ENCODE measurements at regions not wholly inside any gene's neighbourhood (a gene's known extent, or its start where the extent isn't known, plus 50 kb on each side); places are given as distances from the start of the nearest gene placed in this dataset.

DNA sequence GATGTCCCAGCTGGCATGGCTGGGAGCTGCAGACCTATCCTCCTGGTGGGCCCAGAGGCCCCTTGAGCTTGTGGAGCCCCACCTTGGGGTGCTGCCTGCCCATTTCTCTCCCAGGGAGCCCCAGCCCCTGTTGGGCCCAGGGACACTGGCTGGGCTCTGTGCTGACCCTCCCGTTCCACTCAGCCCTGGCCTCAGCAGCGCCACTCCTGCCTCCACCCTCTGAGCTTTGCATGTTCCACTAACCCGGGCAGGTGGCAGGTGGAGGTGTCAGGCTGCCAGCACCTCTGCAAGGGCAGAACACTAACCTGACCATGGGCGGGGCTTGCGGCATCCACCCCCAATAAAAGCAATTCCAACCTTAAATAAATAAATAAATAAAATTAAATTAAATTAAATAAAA lies 299.2 kb downstream of the LRIG3 start:
- Mint-ChIP-seq H3K4me1 (ENCODE audit: low read depth) (no peaks in the 10 kb centered on the region), H3K4me3 (no peak overlapping the region), H3K9me3 (peaks cover 9% of the 10 kb centered on the region), H3K27me3 (no peaks in the 10 kb centered on the region), H3K27ac (no peak overlapping the region), H3K36me3 (ENCODE audit: low read depth) (no peaks in the 10 kb centered on the region)
- no peak for DNase-seq

DNA sequence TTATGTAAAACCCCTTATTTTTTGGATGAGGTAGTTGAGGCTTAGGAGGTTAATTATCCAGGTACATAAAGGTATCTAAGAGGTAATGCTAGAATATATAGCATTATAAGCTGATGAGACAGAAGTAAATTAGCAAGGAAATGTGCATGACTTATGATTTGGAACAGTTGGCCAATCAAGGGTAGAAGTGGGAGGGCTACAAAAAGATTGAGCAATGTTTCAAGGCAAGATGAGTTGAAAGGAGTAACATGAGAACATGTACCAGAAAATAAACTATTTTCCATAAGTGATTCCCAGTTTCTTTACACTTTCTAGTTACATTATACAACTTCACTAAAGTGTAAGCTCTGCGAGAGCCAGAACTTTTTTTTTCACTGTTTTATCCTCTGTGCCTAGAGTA lies 290.9 kb downstream of the LRIG3 start:
- DNase-seq = no peak
- Mint-ChIP-seq H3K27ac (no peak overlapping the region), H3K27me3 (no peaks in the 10 kb centered on the region), H3K9me3 (peaks cover 3% of the 10 kb centered on the region), H3K4me3 (no peak overlapping the region), H3K36me3 (ENCODE audit: low read depth) (no peaks in the 10 kb centered on the region), H3K4me1 (ENCODE audit: low read depth) (no peaks in the 10 kb centered on the region)

DNA sequence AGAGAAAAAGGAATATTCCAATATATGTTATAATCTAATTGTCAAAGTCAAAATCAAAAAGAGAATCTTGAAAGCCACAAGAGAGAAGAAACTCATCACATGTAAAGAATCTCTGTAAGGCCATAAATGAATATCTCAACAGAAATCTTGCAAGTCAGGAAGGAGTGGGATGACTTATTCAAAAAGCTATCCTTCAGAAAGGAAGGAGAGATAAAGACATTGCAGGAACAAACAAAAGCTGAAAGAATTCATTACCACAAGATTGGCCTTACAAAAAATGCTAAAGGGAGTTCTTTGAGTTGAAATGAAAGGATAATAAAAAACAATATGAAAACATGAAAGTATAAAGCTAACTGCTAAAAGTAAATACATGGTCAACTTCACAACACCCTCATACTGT lies 286.8 kb downstream of the LRIG3 start:
- no peak for DNase-seq
- Mint-ChIP-seq H3K4me1 (ENCODE audit: low read depth) (no peaks in the 10 kb centered on the region), H3K9me3 (peaks cover 3% of the 10 kb centered on the region), H3K27me3 (no peaks in the 10 kb centered on the region), H3K4me3 (no peak overlapping the region), H3K27ac (no peak overlapping the region), H3K36me3 (ENCODE audit: low read depth) (no peaks in the 10 kb centered on the region)

DNA sequence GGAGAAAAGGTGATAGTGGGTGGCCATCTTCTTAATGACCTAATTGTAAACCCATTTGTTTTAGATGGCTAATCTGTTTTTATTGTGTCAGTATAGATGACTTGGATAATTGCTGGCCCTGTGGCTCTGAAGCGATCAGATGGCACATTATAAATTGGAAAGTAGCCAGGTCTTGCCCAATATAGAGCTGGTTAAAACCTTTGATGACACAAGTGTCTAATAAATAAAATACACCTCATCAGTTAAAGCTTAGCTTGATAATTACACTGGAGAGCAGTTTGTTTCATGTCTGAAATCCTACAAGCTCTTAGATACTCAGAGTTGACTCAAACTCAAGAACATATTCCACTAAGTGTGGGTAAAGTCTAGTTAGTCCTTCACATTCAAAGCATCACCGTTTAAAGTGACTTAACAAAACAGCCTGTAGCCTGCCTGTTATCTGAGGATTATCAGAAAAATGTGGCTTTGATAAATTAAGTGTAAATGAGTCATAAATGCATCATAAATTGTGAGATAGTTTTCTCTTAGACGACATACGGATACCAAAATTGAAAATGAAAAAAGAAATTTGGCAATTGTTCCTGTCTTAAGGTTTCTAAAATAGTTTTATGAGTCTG lies 280.9 kb downstream of the LRIG3 start:
- H3K4me1 Mint-ChIP-seq (ENCODE audit: low read depth) = no peaks in the 10 kb centered on the region
- H3K9me3 Mint-ChIP-seq = no peaks in the 10 kb centered on the region
- H3K27ac Mint-ChIP-seq = no peak overlapping the region
- H3K27me3 Mint-ChIP-seq = no peaks in the 10 kb centered on the region
- H3K4me3 Mint-ChIP-seq = no peak overlapping the region
- DNase-seq = no peak
- H3K36me3 Mint-ChIP-seq (ENCODE audit: low read depth) = no peaks in the 10 kb centered on the region

DNA sequence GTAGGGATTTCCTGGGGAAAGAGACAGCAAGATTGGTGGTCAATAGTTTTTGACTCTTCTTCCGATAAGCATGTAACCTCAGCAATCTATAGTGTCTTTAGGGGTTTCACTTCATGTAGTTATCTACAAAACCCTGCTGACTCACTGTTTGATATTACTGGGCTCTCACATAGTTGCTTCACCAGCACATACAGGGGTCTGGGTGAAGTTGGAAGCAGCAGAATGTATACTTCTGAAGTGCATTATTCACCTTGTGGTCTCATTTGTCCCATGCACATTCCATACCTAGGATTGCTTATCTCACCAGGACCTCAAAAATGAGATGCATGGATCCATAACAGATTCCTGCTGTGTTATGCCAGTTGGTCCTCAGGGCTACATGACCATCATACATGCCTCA lies 280.0 kb downstream of the LRIG3 start:
- no peak overlapping the region for H3K4me3 Mint-ChIP-seq
- DNase-seq = no peak
- H3K27me3 Mint-ChIP-seq = no peaks in the 10 kb centered on the region
- H3K4me1 Mint-ChIP-seq (ENCODE audit: low read depth) = no peaks in the 10 kb centered on the region
- no peak overlapping the region for H3K27ac Mint-ChIP-seq
- H3K36me3 Mint-ChIP-seq (ENCODE audit: low read depth) = no peaks in the 10 kb centered on the region
- H3K9me3 Mint-ChIP-seq = no peaks in the 10 kb centered on the region

DNA sequence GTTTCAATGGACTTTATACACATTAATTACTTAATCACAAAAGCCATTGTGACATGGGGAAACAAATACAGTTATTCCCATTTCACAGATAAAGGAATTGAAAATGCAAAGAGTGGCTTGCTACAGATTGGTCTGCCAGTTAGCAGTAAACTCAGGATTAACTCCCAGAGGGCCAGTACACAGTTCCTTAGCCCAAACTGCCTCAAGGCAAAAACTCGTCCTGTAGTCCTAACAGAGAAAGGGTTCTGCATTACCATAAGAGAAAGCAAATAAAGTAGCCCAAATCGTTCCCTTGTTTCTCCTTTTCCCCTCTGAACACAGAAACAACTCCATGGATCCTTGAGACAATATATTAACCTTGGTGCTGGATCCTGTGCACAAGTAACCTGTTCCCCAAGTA lies 274.4 kb downstream of the LRIG3 start:
- Mint-ChIP-seq H3K27me3 (no peaks in the 10 kb centered on the region), H3K4me3 (no peak overlapping the region), H3K9me3 (no peaks in the 10 kb centered on the region), H3K27ac (no peak overlapping the region), H3K4me1 (ENCODE audit: low read depth) (no peaks in the 10 kb centered on the region), H3K36me3 (ENCODE audit: low read depth) (no peaks in the 10 kb centered on the region)
- DNase-seq = no peak

DNA sequence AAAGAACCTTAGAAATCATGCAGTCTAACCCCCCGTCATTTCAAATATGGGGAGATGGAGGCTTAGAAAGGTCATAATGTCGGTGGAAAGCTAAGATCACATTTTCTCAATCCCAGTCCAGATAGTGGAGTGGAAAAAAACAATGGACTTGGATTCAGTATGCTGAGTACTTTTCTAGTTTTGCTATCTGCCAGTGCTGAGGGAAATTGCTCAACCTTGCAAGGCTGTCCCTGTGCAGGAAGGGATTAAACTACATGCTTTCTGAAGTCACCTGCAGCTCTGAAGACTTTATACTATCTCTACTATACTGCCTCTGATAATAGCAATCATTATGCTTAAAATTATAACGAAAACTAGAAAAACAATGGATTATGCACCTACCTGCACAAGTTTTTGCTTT lies 272.8 kb downstream of the LRIG3 start:
- Mint-ChIP-seq H3K4me3 (no peak overlapping the region), H3K9me3 (no peaks in the 10 kb centered on the region), H3K4me1 (ENCODE audit: low read depth) (no peaks in the 10 kb centered on the region), H3K27ac (no peak overlapping the region), H3K27me3 (no peaks in the 10 kb centered on the region), H3K36me3 (ENCODE audit: low read depth) (no peaks in the 10 kb centered on the region)
- DNase-seq = no peak

DNA sequence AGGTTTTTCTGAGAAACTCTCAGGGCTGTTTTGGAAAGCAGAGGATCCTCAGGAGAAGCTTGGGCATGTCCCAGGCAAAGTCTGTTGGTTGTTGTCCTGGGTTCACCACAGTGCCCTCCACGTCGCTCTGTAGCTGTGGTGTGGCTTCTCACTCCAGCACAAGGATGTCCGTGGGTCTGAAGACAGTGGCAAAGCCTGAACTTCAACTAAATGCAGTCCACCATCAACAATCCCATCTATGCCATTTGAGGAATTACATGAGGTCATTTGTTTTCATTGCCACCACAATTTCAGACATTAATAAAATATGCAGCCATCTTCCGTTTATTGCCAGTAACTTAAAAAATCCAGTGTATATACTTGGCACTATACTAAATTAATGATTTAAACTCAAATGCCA lies 272.1 kb downstream of the LRIG3 start:
- no peak overlapping the region for H3K4me3 Mint-ChIP-seq
- H3K4me1 Mint-ChIP-seq (ENCODE audit: low read depth) = no peaks in the 10 kb centered on the region
- no peak overlapping the region for H3K27ac Mint-ChIP-seq
- peaks cover under 1% of the 10 kb centered on the region for H3K9me3 Mint-ChIP-seq
- H3K27me3 Mint-ChIP-seq = no peaks in the 10 kb centered on the region
- DNase-seq = no peak
- H3K36me3 Mint-ChIP-seq (ENCODE audit: low read depth) = no peaks in the 10 kb centered on the region

DNA sequence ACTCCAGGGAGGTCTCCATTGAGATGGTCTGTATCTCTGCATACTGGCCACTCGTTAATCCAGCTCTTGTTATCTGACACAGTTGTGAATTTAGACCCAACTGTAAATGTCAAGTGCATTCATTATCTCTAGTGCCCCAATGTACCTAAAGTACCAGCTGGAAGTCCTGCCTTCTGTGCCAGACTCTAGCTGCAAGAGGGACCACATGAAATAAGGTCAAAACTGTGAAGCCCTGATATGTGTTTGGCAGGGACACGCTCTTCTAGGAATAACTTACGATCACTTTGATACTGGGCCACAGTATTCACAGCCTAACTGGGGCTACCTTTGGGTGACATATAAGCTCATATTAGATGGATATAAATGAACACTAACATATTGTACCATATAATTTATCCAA lies 268.5 kb downstream of the LRIG3 start:
- Mint-ChIP-seq H3K4me1 (ENCODE audit: low read depth) (no peaks in the 10 kb centered on the region), H3K4me3 (no peak overlapping the region), H3K27me3 (no peaks in the 10 kb centered on the region), H3K36me3 (ENCODE audit: low read depth) (no peaks in the 10 kb centered on the region), H3K27ac (no peak overlapping the region), H3K9me3 (peaks cover 6% of the 10 kb centered on the region)
- DNase-seq = no peak

DNA sequence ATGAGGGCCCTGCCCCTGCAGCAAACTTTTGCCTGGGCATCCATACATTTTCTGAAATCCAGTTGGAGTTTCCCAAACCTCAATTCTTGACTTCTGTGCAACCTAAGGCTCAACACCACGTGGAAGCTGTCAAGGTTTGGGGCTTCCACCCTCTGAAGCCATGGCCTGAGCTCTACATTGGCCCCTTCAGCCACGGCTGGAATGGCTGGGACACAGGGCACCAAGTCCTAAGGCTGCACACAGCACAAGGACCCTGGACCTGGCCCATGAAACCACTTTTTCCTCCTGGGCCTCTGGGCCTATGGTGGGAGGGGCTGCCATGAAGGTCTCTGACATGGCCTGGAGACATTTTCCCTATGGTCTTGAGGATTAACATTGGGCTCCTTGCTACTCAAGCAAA lies 266.3 kb downstream of the LRIG3 start:
- no peak overlapping the region for H3K27ac Mint-ChIP-seq
- no peaks in the 10 kb centered on the region for H3K36me3 Mint-ChIP-seq (ENCODE audit: low read depth)
- no peaks in the 10 kb centered on the region for H3K27me3 Mint-ChIP-seq
- peaks cover 6% of the 10 kb centered on the region for H3K9me3 Mint-ChIP-seq
- H3K4me1 Mint-ChIP-seq (ENCODE audit: low read depth) = no peaks in the 10 kb centered on the region
- no peak for DNase-seq
- no peak overlapping the region for H3K4me3 Mint-ChIP-seq

DNA sequence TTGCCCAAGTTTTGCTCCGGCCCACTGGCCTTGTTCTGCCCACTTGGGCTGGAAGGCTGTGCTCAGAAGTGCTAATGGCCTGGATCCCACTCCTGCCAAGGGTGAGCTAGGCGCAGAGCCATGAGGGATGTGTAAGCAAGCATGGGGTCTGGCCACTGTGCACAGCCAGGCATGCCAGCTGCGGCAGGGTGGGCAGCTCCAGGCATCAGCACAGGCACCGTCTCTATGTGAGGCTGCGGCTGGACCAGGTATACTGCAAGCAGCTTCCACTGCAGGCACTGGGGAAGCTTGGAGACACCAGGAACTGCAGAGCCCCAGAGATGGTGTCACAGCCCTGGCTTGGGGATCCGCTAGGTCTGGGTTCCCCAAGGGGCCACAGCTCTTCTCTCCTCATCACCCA lies 264.9 kb downstream of the LRIG3 start:
- no peak for DNase-seq
- Mint-ChIP-seq H3K27me3 (no peaks in the 10 kb centered on the region), H3K9me3 (peaks cover 6% of the 10 kb centered on the region), H3K4me3 (no peak overlapping the region), H3K36me3 (ENCODE audit: low read depth) (no peaks in the 10 kb centered on the region), H3K4me1 (ENCODE audit: low read depth) (no peaks in the 10 kb centered on the region), H3K27ac (no peak overlapping the region)

DNA sequence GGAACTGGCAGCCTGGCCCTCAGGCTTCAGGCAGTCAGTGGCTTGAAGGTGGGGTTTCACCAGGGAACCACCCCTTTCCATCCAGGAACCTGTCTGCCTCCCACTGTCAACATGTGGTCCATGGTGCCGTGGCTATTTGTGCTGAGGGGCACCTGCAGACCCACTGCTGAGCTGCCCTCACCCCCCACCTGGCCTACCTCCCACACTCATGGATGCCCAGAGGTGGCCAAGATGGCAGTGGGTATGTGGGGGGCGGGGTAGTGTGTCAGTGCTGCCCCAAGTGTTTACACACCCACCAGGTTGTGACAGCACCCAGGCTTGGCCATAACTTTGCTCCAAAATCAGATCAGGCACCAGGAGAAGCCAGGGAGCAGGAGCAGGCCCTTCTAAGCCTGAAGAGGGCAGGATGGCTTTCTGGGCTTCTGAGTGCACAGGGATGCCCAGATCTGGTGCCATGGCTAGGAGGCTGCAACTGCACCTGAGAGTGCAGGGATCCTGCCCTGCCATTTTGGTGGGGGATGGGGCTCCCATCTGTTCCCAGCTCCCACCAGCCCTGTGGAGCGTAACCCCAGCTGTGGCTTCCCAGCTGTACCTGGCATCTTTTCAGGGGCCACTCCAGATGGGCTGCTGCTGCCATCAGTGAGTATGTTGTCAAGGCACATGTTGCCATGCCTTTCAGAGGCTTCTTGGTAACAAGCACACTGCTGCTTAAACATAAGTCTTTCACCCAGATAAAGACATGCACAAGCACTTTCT lies 263.9 kb downstream of the LRIG3 start:
- no peaks in the 10 kb centered on the region for H3K27me3 Mint-ChIP-seq
- H3K27ac Mint-ChIP-seq = no peak overlapping the region
- no peaks in the 10 kb centered on the region for H3K4me1 Mint-ChIP-seq (ENCODE audit: low read depth)
- peaks cover 6% of the 10 kb centered on the region for H3K9me3 Mint-ChIP-seq
- DNase-seq = no peak
- H3K4me3 Mint-ChIP-seq = no peak overlapping the region
- H3K36me3 Mint-ChIP-seq (ENCODE audit: low read depth) = no peaks in the 10 kb centered on the region

DNA sequence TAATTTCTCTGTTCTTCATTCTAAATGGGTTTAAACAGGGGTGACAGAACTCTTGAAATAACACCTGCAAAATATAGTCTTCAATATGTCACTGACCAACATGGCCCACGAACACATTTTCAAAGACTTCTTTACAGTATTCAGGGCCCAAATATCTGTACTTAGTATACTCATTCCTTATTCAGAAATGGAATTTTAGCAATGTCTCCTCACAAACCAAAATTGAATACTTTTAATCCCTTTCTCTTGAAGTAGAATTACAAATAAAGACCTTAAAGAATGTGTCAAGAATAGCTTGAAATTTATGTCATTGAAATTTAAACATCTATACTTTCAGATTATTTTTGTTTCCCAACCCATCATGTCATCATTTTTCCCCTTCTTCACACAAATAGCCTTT lies 263.1 kb downstream of the LRIG3 start:
- Mint-ChIP-seq H3K4me1 (ENCODE audit: low read depth) (no peaks in the 10 kb centered on the region), H3K27ac (no peak overlapping the region), H3K36me3 (ENCODE audit: low read depth) (no peaks in the 10 kb centered on the region), H3K27me3 (no peaks in the 10 kb centered on the region), H3K9me3 (peaks cover 6% of the 10 kb centered on the region), H3K4me3 (no peak overlapping the region)
- DNase-seq = no peak

DNA sequence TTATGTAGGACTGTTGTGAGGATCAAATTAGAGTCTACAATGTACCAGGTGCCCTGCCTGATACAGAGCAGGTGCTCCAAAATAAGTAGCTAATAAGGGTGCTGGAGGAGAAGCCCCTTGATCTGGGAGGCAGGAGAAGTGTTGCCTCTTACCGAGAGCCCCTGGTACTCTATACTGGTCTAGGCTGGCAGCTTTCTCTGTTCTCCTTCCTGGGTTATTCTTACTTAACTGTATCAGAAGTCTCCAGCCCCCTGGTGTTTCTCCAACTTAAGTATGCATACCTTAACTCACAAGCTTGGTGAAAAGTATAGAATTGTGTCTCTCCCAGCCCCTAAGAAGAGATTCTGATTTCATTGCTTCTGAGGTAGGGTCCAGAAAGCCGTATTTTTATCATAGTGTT lies 254.9 kb downstream of the LRIG3 start:
- Mint-ChIP-seq H3K27ac (no peak overlapping the region), H3K4me1 (ENCODE audit: low read depth) (no peaks in the 10 kb centered on the region), H3K27me3 (no peaks in the 10 kb centered on the region), H3K36me3 (ENCODE audit: low read depth) (no peaks in the 10 kb centered on the region), H3K9me3 (peaks cover 2% of the 10 kb centered on the region), H3K4me3 (no peak overlapping the region)
- DNase-seq = no peak

DNA sequence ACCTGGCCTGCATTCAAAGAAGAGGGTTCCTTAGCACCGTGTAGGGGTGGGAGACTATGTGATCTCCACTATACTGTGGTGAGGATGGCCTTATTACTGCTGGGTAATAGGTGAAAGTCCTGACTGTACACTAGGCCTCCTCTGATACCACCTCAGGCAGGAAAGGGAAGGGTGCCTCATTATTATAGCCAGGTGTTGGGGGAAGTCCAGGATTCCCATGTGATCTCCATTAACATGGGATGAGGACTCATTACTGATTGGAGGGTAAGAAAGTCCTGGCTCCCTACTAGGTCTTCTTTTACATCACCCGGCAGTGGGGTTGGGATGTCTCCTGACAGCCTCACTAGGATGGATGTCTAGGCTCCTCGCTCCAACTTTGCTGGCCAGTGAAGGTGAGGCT lies 252.1 kb downstream of the LRIG3 start:
- H3K27ac Mint-ChIP-seq = no peak overlapping the region
- peaks cover 2% of the 10 kb centered on the region for H3K9me3 Mint-ChIP-seq
- no peaks in the 10 kb centered on the region for H3K4me1 Mint-ChIP-seq (ENCODE audit: low read depth)
- no peak for DNase-seq
- H3K36me3 Mint-ChIP-seq (ENCODE audit: low read depth) = no peaks in the 10 kb centered on the region
- H3K4me3 Mint-ChIP-seq = no peak overlapping the region
- H3K27me3 Mint-ChIP-seq = no peaks in the 10 kb centered on the region

DNA sequence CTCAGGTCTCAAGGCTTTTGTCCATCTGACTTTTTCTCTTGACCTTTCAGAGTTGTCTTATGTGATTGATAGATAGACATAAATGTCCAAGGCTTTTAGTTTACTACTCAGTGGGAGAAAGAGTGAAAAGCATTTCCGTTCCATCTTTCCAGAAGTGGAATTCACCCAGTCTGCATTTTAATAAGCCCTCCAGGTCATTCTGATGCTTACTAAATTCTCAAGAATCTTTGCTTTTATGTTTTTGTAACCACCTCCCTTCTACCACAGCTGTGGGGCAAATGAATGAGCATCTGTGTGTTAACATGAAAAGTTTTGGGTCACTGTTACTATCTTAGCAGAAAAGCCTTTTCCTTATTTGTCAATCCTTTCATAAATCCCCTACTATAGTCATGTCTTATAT lies 251.4 kb downstream of the LRIG3 start:
- Mint-ChIP-seq H3K9me3 (no peaks in the 10 kb centered on the region), H3K4me1 (ENCODE audit: low read depth) (no peaks in the 10 kb centered on the region), H3K27me3 (no peaks in the 10 kb centered on the region), H3K27ac (no peak overlapping the region), H3K36me3 (ENCODE audit: low read depth) (no peaks in the 10 kb centered on the region), H3K4me3 (no peak overlapping the region)
- DNase-seq = no peak

All from activated T-cell treated with anti-CD3 and anti-CD28 coated beads, Interleukin-2, amount 50 U/mL, for 24 hours (primary cell).